ENCODE measurements at regions not wholly inside any gene's neighbourhood (a gene's known extent, or its start where the extent isn't known, plus 50 kb on each side); places are given as distances from the start of the nearest gene placed in this dataset.

- Histone ChIP-seq H3K4me3 (no peak overlapping the region), H3K9me3 (peaks cover 0 to 9% (median 2%) of the 10 kb centered on the region in 4 donors), H3K36me3 (no peaks in the 10 kb centered on the region), H3K27ac (no peak overlapping the region), H3K27me3 (no peaks in the 10 kb centered on the region), H3K4me1 (no peaks in the 10 kb centered on the region)
- DNase-seq: no peak
- TF ChIP-seq POLR2AphosphoS5 (IDR thresholded peaks at IDR 0.05) (no peak), EP300 (IDR thresholded peaks at IDR 0.05) (no peak), POLR2A (IDR thresholded peaks at IDR 0.05) (no peak)
- TF ChIP-seq, protein P1, sequence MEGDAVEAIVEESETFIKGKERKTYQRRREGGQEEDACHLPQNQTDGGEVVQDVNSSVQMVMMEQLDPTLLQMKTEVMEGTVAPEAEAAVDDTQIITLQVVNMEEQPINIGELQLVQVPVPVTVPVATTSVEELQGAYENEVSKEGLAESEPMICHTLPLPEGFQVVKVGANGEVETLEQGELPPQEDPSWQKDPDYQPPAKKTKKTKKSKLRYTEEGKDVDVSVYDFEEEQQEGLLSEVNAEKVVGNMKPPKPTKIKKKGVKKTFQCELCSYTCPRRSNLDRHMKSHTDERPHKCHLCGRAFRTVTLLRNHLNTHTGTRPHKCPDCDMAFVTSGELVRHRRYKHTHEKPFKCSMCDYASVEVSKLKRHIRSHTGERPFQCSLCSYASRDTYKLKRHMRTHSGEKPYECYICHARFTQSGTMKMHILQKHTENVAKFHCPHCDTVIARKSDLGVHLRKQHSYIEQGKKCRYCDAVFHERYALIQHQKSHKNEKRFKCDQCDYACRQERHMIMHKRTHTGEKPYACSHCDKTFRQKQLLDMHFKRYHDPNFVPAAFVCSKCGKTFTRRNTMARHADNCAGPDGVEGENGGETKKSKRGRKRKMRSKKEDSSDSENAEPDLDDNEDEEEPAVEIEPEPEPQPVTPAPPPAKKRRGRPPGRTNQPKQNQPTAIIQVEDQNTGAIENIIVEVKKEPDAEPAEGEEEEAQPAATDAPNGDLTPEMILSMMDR (IDR thresholded peaks at IDR 0.05): no peak
- 63 to 76% (median 72%) methylated on average over 2 of the region's 2 CpGs for WGBS, 5 donors
- intact Hi-C loops (cut with DNase I; ENCODE audit: low total_unique reads): no loop called here
Measured at GRCh38 chr3:6504347-6504746, 356.6 kb upstream of the GRM7 start.

DNA sequence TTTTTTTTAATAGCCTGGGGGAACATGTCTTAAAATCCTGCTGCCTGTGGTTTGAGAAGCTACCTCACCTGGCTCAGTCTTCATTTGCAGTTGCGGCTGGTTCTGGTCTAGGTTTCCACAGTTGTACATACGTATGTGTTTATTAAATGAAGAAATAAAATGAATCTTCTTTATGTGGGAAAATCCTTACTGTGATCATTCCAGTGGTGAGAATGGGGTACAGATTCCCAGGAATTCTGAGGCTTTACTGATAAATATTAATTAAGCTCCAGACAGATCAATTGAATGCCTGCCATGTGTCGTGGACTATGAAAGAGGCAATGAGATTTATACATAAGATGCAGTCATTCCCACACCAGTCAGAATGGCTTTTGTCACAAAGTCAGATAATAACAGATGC lies 356.1 kb upstream of the GRM7 start:
- intact Hi-C loops (cut with DNase I; ENCODE audit: low total_unique reads): no loop called here
- Histone ChIP-seq H3K27me3 (no peaks in the 10 kb centered on the region), H3K27ac (no peak overlapping the region), H3K9me3 (peaks cover 0 to 9% (median 2%) of the 10 kb centered on the region in 4 donors), H3K36me3 (no peaks in the 10 kb centered on the region), H3K4me3 (no peak overlapping the region), H3K4me1 (no peaks in the 10 kb centered on the region)
- 82 to 89% (median 85%) methylated on average over 3 of the region's 3 CpGs for WGBS, 5 donors
- no peak for DNase-seq
- TF ChIP-seq POLR2AphosphoS5 (IDR thresholded peaks at IDR 0.05) (no peak), POLR2A (IDR thresholded peaks at IDR 0.05) (no peak), EP300 (IDR thresholded peaks at IDR 0.05) (no peak)
- TF ChIP-seq, protein P1 (IDR thresholded peaks at IDR 0.05): no peak

DNA sequence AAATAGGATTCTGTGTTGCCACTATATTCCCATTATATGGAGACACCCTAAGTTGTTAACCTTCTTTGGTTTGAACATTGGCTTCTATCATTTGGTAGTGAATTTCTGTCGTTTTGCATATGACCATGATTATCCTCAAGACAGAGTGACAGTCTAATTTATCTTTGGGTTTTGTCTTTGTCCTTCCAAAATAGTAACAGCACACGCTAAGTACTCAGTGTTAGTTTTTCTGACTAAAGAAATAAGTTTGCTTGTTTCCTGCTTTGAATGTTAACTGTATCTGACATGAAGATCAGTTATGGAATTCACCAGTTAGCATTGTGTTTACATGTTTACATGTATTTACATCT lies 352.5 kb upstream of the GRM7 start:
- H3K4me1 ChIP-seq: no peaks in the 10 kb centered on the region
- WGBS, 5 donors: 49 to 74% (median 61%) methylated on average over 2 of the region's 2 CpGs
- DNase-seq: no peak
- no peaks in the 10 kb centered on the region for H3K27me3 ChIP-seq
- H3K4me3 ChIP-seq: no peak overlapping the region
- H3K36me3 ChIP-seq: no peaks in the 10 kb centered on the region
- intact Hi-C loops (cut with DNase I; ENCODE audit: low total_unique reads): no loop called here
- no peak overlapping the region for H3K27ac ChIP-seq
- no peak for TF ChIP-seq EP300 (IDR thresholded peaks at IDR 0.05)
- no peak for TF ChIP-seq POLR2AphosphoS5 (IDR thresholded peaks at IDR 0.05)
- no peak for TF ChIP-seq POLR2A (IDR thresholded peaks at IDR 0.05)
- TF ChIP-seq, protein P1 (IDR thresholded peaks at IDR 0.05): no peak
- H3K9me3 ChIP-seq: peaks cover 0 to 9% (median 2%) of the 10 kb centered on the region in 4 donors

GRCh38 chr3:6509576-6509975 lies 351.3 kb upstream of the GRM7 start:
- H3K27me3 ChIP-seq: no peaks in the 10 kb centered on the region
- DNase-seq: no peak
- no peak for TF ChIP-seq POLR2A (IDR thresholded peaks at IDR 0.05)
- TF ChIP-seq EP300 (IDR thresholded peaks at IDR 0.05): no peak
- TF ChIP-seq, protein P1 (IDR thresholded peaks at IDR 0.05): no peak
- TF ChIP-seq POLR2AphosphoS5 (IDR thresholded peaks at IDR 0.05): no peak
- H3K4me3 ChIP-seq: no peak overlapping the region
- 73 to 87% (median 85%) methylated on average over 4 of the region's 4 CpGs for WGBS, 5 donors
- intact Hi-C loops (cut with DNase I; ENCODE audit: low total_unique reads): no loop called here
- H3K4me1 ChIP-seq: no peaks in the 10 kb centered on the region
- no peak overlapping the region for H3K27ac ChIP-seq
- H3K9me3 ChIP-seq: peaks cover 0 to 9% (median 2%) of the 10 kb centered on the region in 4 donors
- no peaks in the 10 kb centered on the region for H3K36me3 ChIP-seq

All from stomach (tissue), 8 donors.